ENCODE measurements at regions not wholly inside any gene's neighbourhood (a gene's known extent, or its start where the extent isn't known, plus 50 kb on each side); places are given as distances from the start of the nearest gene placed in this dataset.

DNA sequence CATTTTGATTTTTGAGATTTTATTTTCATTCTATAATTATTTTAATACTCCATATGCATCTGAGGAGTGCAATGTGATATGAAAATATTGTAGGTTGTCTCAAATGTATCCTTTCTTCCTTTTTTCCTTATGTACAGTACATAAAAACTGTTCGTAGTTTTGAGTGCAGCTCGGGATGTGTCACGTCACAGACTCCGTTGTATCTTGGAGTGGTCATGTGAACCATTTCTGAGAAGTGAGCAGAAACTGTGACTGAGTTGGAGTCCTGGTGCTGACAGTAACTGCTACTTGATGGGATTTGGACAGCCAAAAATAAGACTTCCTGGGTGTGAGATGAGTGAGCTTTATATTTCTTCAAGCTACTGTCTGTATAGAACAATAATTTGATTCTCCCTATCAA, 761.4 kb upstream of the MAN1A1 start:
- H3K79me2 ChIP-seq (ENCODE audit: insufficient read depth, low read length), result no peaks in the 10 kb centered on the region
- H3K27me3 ChIP-seq (ENCODE audit: control insufficient read depth in 1 of 2, insufficient read depth in 2 of 2, low read length in 2 of 2), result no peaks in the 10 kb centered on the region
- intact Hi-C loops (cut with micrococcal nuclease; ENCODE audit: unreplicated experiment) (no loop called here), in situ Hi-C loops (cut with HindIII; ENCODE audit: extremely low pct_ligation_motif_present, low pct_unique_long_range_greater_than_20kb) (no loop called here)
- CTCF ChIA-PET (ENCODE audit: low intra/inter-chr PET ratio, low total read pairs), result no interaction called here
- no peak for FAIRE-seq
- no peak overlapping the region for H3K4me3 ChIP-seq (replicated peaks in 1 of 3; ENCODE audit: insufficient read depth in 1 of 3, low read depth in 2 of 3, low read length in 3 of 3)
- POLR2A ChIA-PET, result no interaction called here
- WGBS (ENCODE audit: low lambda C conversion rate), result 96% methylated on average over 4 of the region's 4 CpGs
- no peaks in the 10 kb centered on the region for H3K36me3 ChIP-seq (replicated peaks in 1 of 2; ENCODE audit: control insufficient read depth in 1 of 2, insufficient read depth in 2 of 2, low read length in 2 of 2)
- BruUV-seq (replicated peaks), result no TSS peak
- no peaks in the 10 kb centered on the region for H3K9me3 ChIP-seq (ENCODE audit: low read length)
- no peak overlapping the region for H2AFZ ChIP-seq (ENCODE audit: low read length)
- no peak for ATAC-seq
- no peak for DNase-seq (ENCODE audit: low spot score)
- no peak overlapping the region for H3K27ac ChIP-seq (ENCODE audit: extremely low read length, insufficient read depth, low read length)
- no peaks in the 10 kb centered on the region for H4K20me1 ChIP-seq (ENCODE audit: insufficient read depth, low read length)
- no peak overlapping the region for H3K4me2 ChIP-seq (ENCODE audit: low read depth, low read length)
- TF ChIP-seq SOX5 (CRISPR knock-in tag; IDR thresholded peaks at IDR 0.05; ENCODE audit: borderline replicate concordance) (no peak), ZNF746 (CRISPR knock-in tag; IDR thresholded peaks at IDR 0.05) (no peak), SALL1 (CRISPR knock-in tag; IDR thresholded peaks at IDR 0.05) (no peak)
- TF ChIP-seq, protein P1, sequence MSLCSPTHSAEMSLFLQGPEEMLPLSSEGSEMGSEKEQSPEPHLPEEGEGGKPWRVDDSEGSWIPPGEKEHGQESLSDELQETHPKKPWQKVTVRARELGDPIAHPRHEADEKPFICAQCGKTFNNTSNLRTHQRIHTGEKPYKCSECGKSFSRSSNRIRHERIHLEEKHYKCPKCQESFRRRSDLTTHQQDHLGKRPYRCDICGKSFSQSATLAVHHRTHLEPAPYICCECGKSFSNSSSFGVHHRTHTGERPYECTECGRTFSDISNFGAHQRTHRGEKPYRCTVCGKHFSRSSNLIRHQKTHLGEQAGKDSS (CRISPR knock-in tag; IDR thresholded peaks at IDR 0.05; ENCODE audit: borderline replicate concordance, low read depth), result no peak
- H3K9ac ChIP-seq (ENCODE audit: insufficient read depth, low read depth, low read length), result no peak overlapping the region
- H3K4me1 ChIP-seq (ENCODE audit: insufficient read depth, low read length), result no peaks in the 10 kb centered on the region

DNA sequence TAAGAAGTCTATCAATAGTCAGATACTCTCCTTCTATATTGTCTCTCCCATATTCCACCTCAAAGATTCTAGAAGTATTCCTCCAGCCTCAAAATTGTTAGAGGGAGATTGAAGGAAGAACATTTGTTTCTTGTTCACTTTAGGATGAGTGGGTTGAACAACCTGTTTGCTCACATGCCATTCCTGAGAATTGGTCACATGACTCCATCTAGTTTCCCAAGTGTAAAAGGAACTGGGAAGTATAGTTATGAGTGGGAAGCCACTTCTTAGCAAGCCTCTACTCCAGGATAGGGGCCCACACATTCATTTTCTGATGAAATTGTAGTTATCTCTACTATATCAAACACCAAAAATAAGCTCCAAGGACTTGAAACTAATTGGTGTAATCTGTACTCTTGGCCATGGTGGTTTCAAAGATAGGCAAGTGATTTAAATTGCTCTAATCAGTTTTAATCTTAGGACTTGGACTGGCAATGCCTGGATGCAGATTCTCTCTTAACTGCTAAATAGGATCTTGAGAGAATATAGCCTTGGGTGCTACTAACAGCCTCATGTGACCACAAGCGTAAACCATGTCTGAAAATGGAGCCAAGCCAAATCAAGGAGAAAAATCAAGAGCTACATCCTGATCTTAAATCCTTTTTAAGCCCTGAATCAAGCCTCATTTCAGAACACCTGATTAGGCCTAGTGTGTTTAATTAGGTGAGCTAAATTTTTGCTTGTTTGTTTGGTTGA, 758.7 kb upstream of the MAN1A1 start:
- CTCF ChIA-PET (ENCODE audit: low intra/inter-chr PET ratio, low total read pairs), result no interaction called here
- BruUV-seq (replicated peaks), result no TSS peak
- Histone ChIP-seq H3K27me3 (ENCODE audit: control insufficient read depth in 1 of 2, insufficient read depth in 2 of 2, low read length in 2 of 2) (no peaks in the 10 kb centered on the region), H3K4me3 (replicated peaks in 1 of 3; ENCODE audit: insufficient read depth in 1 of 3, low read depth in 2 of 3, low read length in 3 of 3) (no peak overlapping the region), H3K9ac (ENCODE audit: insufficient read depth, low read depth, low read length) (no peak overlapping the region), H3K4me1 (ENCODE audit: insufficient read depth, low read length) (no peaks in the 10 kb centered on the region), H4K20me1 (ENCODE audit: insufficient read depth, low read length) (no peaks in the 10 kb centered on the region), H3K9me3 (ENCODE audit: low read length) (no peaks in the 10 kb centered on the region), H3K27ac (ENCODE audit: extremely low read length, insufficient read depth, low read length) (no peak overlapping the region), H3K79me2 (ENCODE audit: insufficient read depth, low read length) (no peaks in the 10 kb centered on the region), H2AFZ (ENCODE audit: low read length) (no peak overlapping the region), H3K36me3 (replicated peaks in 1 of 2; ENCODE audit: control insufficient read depth in 1 of 2, insufficient read depth in 2 of 2, low read length in 2 of 2) (no peaks in the 10 kb centered on the region), H3K4me2 (ENCODE audit: low read depth, low read length) (no peak overlapping the region)
- POLR2A ChIA-PET, result no interaction called here
- intact Hi-C loops (cut with micrococcal nuclease; ENCODE audit: unreplicated experiment) (no loop called here), in situ Hi-C loops (cut with HindIII; ENCODE audit: extremely low pct_ligation_motif_present, low pct_unique_long_range_greater_than_20kb) (no loop called here)
- FAIRE-seq (no peak), ATAC-seq (no peak), DNase-seq (ENCODE audit: low spot score) (no peak)
- 100% methylated on average over 1 of the region's 1 CpG for WGBS (ENCODE audit: low lambda C conversion rate)
- TF ChIP-seq PHF5A (CRISPR knock-in tag; IDR thresholded peaks at IDR 0.05; ENCODE audit: low read depth, unreplicated experiment) (no peak), ZNF205 (CRISPR knock-in tag; IDR thresholded peaks at IDR 0.05) (no peak), SOX13 (IDR thresholded peaks at IDR 0.05) (no peak), SOX13 (CRISPR knock-in tag; conservative IDR thresholded peaks at IDR 0.05 in 1 of 2, IDR thresholded peaks at IDR 0.05 in 1 of 2) (no peak), TOE1 (CRISPR knock-in tag; IDR thresholded peaks at IDR 0.05) (no peak), ZNF605 (CRISPR knock-in tag; IDR thresholded peaks at IDR 0.05) (no peak), ELF4 (CRISPR knock-in tag; IDR thresholded peaks at IDR 0.05; ENCODE audit: borderline replicate concordance) (no peak), CAMTA2 (CRISPR knock-in tag; IDR thresholded peaks at IDR 0.05; ENCODE audit: borderline replicate concordance) (no peak), MTA3 (CRISPR knock-in tag; IDR thresholded peaks at IDR 0.05) (no peak), ZFP1 (CRISPR knock-in tag; IDR thresholded peaks at IDR 0.05) (no peak), SOX6 (IDR thresholded peaks at IDR 0.05) (no peak), SOX6 (CRISPR knock-in tag; IDR thresholded peaks at IDR 0.05) (no peak), PLRG1 (conservative IDR thresholded peaks at IDR 0.05) (no peak)
